Fibroblast of the aortic adventitia (primary cell): ENCODE measurements at regions not wholly inside any gene's neighbourhood (a gene's known extent, or its start where the extent isn't known, plus 50 kb on each side); places are given as distances from the start of the nearest gene placed in this dataset.

Experiments
- DNase-seq: peaks from one replicate; pipeline ENCODE4 v3.0.0-alpha.2; 2010; ENCODE audit warnings: low read depth
- H3K4me3 ChIP-seq: 2 replicates; pipeline ENCODE4 v1.5.1; 2011; ENCODE audit warnings: low read depth, mild to moderate bottlenecking, control low read depth, low read length, moderate library complexity
- TF ChIP-seq, protein P1 (sequence below): IDR thresholded peaks from 2 replicates; pipeline ENCODE4 v1.5.1; 2011; ENCODE audit warnings: mild to moderate bottlenecking, low read length, control low read depth, inconsistent platforms; ENCODE audit not compliant: insufficient read depth

DNA sequence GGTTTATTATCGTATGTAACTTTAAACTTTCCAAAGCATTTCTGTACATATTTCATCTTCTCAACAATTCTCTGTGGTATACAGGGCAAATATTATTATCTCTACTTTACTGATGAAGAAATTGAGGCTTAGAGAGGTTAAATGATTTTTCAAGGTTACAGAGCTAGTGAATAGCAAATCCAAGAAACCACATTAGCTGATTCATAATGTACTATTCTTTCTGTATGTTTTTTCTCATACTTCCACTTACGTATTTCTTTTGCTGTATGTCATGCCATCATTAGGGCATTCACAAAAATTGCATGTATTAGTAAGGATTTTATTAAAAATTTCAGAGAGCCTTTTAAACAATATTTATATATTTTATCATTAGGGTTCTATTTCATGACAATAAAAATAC, 372.4 kb upstream of the DMAC1 start:
- H3K4me3 ChIP-seq, result no peak overlapping the region
- no peak for DNase-seq
- TF ChIP-seq, protein P1, sequence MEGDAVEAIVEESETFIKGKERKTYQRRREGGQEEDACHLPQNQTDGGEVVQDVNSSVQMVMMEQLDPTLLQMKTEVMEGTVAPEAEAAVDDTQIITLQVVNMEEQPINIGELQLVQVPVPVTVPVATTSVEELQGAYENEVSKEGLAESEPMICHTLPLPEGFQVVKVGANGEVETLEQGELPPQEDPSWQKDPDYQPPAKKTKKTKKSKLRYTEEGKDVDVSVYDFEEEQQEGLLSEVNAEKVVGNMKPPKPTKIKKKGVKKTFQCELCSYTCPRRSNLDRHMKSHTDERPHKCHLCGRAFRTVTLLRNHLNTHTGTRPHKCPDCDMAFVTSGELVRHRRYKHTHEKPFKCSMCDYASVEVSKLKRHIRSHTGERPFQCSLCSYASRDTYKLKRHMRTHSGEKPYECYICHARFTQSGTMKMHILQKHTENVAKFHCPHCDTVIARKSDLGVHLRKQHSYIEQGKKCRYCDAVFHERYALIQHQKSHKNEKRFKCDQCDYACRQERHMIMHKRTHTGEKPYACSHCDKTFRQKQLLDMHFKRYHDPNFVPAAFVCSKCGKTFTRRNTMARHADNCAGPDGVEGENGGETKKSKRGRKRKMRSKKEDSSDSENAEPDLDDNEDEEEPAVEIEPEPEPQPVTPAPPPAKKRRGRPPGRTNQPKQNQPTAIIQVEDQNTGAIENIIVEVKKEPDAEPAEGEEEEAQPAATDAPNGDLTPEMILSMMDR, result no peak

DNA sequence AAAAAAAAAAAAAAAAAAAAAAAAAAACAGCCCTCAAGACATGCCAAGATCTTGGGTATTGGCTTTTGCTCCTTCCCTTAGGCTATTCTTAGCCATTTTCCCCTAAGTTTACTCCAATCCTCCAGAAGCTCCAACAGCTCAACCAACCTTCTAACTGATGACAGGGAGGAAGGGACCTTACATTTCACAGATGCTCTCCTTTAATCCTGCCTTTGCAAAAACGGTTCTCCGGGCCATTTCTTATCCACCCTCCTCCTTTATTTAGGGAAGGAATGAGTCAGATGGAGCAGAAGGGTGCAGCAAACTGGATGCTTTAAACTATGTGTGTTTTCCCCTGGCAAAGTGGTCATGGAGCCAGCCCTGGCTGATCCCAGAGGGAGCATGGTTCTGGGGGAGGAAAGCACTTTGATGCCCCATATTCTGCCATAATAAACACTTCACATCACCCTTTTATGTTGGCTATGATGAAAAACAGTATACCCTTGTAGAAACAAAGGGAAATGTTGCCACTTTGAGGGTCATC, 369.4 kb upstream of the DMAC1 start:
- H3K4me3 ChIP-seq, result no peak overlapping the region
- TF ChIP-seq, protein P1, result no peak
- DNase-seq, result peak; percentile 70

DNA sequence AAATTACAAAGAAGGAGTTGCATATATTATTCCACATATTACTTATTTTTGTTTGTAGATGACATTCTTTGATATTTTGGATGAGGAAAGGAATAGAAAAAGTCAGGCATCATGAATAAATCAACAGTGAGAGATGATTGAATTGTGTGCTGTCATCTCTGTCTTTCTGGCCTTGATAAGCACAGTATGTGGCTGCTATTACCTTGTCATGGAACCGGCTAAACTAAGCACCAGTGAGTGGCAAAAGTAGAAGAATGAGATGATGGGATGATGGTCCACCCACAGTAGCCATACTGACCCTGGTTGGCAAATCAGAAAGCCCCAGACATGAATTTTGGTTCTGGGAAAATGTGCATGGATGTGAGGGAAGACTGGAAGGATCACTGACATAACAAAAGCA, 361.2 kb upstream of the DMAC1 start:
- H3K4me3 ChIP-seq, result no peak overlapping the region
- DNase-seq, result no peak
- TF ChIP-seq, protein P1, result no peak

DNA sequence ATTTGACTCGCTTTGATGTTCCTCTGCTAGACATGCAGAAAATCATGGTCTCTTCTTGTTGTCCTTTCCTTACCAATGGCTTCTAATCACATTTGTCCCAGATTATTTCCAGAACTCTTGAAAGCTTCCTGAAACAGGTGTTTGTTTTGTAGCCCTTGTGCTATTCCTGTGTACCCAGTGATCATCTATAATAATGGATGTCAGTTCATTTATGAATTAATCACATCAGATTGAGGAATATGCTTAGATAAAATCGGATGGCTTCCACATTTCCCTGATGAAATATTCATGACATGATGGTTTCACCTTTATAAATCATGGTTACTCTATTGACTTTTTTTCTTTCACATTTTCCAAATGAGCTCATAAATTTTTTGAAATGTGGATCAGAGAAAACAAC, 359.0 kb upstream of the DMAC1 start:
- no peak overlapping the region for H3K4me3 ChIP-seq
- DNase-seq, result no peak
- TF ChIP-seq, protein P1, result no peak

DNA sequence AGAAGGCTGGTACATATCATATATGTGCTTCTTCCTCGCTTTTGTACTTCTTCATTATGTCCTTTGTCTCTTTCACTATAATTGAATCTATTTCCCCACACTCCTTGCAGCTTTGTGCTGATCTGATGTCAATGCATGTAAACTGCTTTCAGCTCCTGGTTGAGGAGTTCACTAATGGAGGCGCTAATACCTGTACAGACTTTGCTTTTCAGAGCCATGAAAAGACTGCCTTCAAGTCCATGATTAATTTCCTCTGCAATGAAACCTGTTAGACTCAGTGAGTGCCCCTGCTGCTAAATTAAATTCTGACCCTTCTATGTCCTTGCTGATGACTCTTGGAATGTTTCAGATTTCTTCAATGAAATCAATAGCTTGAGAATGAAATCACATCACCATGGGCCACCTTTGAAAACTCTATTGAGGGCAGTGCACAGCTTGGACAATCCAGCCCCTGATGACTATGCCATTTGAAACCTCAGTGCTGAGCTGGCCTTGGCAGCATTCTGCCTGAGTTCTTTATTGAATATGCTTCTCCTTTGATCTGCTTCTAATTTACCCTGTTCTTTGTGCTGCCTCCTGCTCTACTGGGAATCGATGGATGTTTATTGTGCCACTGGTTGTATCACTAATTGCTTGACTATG, 358.2 kb upstream of the DMAC1 start:
- no peak overlapping the region for H3K4me3 ChIP-seq
- no peak for DNase-seq
- TF ChIP-seq, protein P1, result no peak

DNA sequence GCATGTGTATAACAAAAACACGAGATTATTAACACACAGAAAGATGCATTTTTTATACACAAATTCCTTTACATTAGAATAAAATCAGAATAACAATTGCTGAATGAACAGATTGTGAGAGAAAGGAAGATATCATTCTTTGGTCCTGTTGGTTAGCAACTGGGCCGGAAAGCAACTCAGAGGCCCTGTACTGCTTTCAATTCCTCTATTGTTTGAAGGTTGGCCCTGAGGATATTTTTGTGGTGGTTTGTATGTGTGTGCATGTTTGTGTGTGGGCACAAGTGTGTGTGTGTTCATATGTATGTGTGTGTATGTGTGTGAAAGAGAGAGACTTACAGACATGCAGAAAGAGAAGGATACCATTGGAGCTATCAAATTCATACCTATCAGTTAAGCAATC, 356.8 kb upstream of the DMAC1 start:
- H3K4me3 ChIP-seq, result no peak overlapping the region
- TF ChIP-seq, protein P1, result no peak
- no peak for DNase-seq

DNA sequence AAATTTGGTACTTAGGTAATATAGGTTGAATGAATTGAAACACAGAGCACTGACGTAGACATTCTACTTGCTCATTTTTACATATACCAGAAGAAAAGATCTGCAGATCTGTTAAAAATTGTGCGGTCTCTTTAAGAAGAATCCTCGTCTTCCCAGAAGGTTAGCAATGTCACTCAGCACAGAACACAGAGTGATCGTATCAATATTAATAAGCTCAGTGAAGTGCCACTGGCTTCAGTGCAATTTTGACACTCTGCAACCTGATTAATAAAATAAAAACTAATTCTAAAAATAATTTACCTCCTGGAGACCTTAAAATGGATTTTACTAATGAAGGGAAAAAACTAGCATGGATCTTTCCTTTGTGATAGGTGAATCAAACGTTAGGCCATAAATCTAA, 356.1 kb upstream of the DMAC1 start:
- TF ChIP-seq, protein P1, result no peak

More for the DNA sequence above, 356.1 kb upstream of the DMAC1 start:
- no peak for DNase-seq
- H3K4me3 ChIP-seq, result no peak overlapping the region
